OCI-LY7 (cell line): ENCODE measurements at regions not wholly inside any gene's neighbourhood (a gene's known extent, or its start where the extent isn't known, plus 50 kb on each side); places are given as distances from the start of the nearest gene placed in this dataset.

Experiments
- EZH2phosphoT487 ChIP-seq: fragments of 200-600 bp; sonication (generic); IDR thresholded peaks from 2 replicates; pipeline ENCODE4 v1.6.1; 2018; ENCODE audit warnings: low read depth, borderline replicate concordance, mild to moderate bottlenecking, mixed run types, antibody characterized with exemption, low read length, moderate library complexity, mixed read lengths
- TF ChIP-seq, protein P1 (sequence below): fragments of 200-600 bp; sonication (generic); conservative IDR thresholded peaks from 2 replicates; pipeline ENCODE4 v1.5.1; 2014; ENCODE audit warnings: mild to moderate bottlenecking, antibody characterized with exemption, low read length, moderate library complexity, mixed read lengths

DNA sequence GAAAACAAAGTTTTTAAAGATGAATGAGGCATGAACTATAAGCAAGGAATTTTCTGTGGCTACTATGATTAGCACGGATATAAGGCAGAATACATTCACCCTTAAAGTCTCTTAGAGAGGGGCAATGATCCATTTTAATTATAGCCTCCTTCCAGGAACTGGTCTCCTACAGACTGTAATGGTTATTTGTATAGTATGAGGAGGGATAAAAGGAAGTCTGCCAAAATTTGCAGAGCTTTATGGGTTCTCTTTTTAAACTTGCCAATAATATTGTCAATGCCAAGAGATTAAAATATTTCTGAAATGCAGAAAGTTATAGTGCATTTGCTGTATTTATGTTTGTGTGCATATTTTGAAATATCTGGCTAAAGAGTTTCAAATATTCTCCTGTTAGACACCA is 271.4 kb upstream of the LUZP2 start:
- TF ChIP-seq, protein P1, sequence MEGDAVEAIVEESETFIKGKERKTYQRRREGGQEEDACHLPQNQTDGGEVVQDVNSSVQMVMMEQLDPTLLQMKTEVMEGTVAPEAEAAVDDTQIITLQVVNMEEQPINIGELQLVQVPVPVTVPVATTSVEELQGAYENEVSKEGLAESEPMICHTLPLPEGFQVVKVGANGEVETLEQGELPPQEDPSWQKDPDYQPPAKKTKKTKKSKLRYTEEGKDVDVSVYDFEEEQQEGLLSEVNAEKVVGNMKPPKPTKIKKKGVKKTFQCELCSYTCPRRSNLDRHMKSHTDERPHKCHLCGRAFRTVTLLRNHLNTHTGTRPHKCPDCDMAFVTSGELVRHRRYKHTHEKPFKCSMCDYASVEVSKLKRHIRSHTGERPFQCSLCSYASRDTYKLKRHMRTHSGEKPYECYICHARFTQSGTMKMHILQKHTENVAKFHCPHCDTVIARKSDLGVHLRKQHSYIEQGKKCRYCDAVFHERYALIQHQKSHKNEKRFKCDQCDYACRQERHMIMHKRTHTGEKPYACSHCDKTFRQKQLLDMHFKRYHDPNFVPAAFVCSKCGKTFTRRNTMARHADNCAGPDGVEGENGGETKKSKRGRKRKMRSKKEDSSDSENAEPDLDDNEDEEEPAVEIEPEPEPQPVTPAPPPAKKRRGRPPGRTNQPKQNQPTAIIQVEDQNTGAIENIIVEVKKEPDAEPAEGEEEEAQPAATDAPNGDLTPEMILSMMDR = no peak
- TF ChIP-seq EZH2phosphoT487 = no peak
